ENCODE measurements at regions not wholly inside any gene's neighbourhood (a gene's known extent, or its start where the extent isn't known, plus 50 kb on each side); places are given as distances from the start of the nearest gene placed in this dataset.
"Not testable (repeated sequence)": the region's sequence is repeated elsewhere in the genome, so short reads cannot be mapped to it uniquely, and the experiment has no call there.

DNA sequence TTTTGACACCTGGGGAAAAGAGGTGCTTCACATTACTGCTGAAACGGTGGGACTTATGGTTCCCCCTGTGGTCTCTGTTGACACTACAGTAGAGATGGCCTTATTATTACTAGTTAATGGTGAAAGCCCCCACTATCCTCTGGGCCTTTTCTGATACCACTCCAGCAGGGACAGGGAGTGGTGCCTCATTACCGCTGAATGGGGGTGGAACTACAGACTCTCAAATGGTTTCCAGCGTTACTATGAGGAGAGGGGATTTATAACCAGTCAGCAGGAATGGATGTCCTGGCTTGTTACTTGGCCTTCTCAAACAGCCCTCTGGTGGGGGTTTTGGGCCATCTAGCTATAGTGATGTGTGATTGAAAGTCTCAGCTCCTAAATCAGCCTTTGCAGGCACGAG, 96.7 kb upstream of the DIAPH3 start:
- no peak for DNase-seq (ENCODE audit: low read depth)
- no peak overlapping the region for H3K4me3 ChIP-seq (ENCODE audit: low read length)
- H3K27me3 ChIP-seq (replicated peaks; ENCODE audit: control insufficient read depth, insufficient read depth, low read length), result peaks cover 5% of the 10 kb centered on the region
- H3K9ac ChIP-seq (ENCODE audit: low read length), result no peak overlapping the region
- H3K4me1 ChIP-seq (ENCODE audit: control insufficient read depth, insufficient read depth, low read length), result no peaks in the 10 kb centered on the region
- H3K9me3 ChIP-seq (ENCODE audit: control insufficient read depth, low read length), result peaks cover 13% of the 10 kb centered on the region
- no peaks in the 10 kb centered on the region for H3K36me3 ChIP-seq (ENCODE audit: control insufficient read depth, insufficient read depth, low read length, severe bottlenecking)

DNA sequence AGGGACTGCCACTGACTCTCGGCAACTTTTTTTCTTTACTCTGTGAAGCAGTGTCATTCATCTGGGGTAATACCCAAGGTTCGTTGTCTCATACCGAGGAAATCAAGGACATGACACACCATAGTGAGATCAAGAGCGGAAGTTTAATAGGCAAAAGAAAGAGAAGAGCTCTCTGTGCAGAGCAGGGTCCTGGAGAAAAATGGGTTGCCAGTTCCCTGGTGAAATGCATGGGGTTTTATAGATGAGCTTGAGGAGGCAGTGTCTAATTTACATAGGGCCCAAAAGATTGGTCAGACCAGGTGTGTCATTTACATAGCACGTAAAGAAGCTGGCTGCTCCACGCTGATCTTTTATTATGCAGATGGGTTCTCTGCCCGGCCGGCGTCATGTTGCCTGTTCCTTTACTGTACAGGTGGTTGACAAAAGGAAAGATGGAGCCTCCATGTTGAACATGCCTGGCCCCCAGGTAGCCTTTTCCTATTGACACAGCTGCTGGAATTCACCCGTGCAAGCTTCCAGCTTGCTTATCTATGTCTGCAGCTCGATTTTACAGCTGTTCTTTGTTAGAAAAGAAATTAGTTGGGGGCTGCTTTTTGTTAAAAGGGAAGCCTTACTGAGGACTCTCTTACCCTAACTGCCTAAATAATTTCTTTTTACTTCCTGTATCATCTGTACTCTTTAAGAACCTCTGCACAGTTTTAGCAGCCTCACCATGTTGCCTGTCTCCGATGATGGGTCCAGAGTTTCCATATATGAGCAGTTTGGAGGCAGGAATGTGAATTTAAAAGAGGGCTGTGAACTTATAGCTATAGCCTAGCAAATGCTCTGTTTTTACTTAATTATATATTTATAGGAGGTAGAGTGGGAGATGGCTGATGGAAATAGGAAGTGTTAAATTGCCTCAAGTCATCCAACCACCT, 98.0 kb upstream of the DIAPH3 start:
- no peak overlapping the region for H3K4me3 ChIP-seq (ENCODE audit: low read length)
- H3K36me3 ChIP-seq (ENCODE audit: control insufficient read depth, insufficient read depth, low read length, severe bottlenecking), result no peaks in the 10 kb centered on the region
- H3K9ac ChIP-seq (ENCODE audit: low read length), result no peak overlapping the region
- peaks cover 5% of the 10 kb centered on the region for H3K27me3 ChIP-seq (replicated peaks; ENCODE audit: control insufficient read depth, insufficient read depth, low read length)
- no peaks in the 10 kb centered on the region for H3K4me1 ChIP-seq (ENCODE audit: control insufficient read depth, insufficient read depth, low read length)
- peaks cover 13% of the 10 kb centered on the region for H3K9me3 ChIP-seq (ENCODE audit: control insufficient read depth, low read length)
- no peak for DNase-seq (ENCODE audit: low read depth)

DNA sequence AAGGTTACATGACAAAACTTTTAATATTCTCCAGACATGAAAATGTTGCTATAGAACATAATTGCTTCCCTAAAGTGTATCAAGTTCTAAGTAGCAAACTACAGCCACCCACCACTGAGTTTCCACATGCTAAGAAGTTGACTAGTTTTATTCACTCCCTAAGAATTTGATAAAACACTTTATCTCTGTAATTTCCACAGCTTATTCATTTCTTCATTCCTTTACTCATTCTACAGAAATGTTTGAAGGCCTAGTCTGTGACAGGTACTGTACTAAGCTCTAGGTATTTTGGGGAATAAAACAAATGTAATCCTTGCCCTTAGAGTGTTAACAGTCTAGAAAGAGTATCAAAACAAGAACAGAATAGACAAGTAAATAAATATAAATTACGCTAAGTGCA, 101.8 kb upstream of the DIAPH3 start:
- H3K4me3 ChIP-seq (ENCODE audit: low read length), result no peak overlapping the region
- peaks cover 6% of the 10 kb centered on the region for H3K9me3 ChIP-seq (ENCODE audit: control insufficient read depth, low read length)

DNA sequence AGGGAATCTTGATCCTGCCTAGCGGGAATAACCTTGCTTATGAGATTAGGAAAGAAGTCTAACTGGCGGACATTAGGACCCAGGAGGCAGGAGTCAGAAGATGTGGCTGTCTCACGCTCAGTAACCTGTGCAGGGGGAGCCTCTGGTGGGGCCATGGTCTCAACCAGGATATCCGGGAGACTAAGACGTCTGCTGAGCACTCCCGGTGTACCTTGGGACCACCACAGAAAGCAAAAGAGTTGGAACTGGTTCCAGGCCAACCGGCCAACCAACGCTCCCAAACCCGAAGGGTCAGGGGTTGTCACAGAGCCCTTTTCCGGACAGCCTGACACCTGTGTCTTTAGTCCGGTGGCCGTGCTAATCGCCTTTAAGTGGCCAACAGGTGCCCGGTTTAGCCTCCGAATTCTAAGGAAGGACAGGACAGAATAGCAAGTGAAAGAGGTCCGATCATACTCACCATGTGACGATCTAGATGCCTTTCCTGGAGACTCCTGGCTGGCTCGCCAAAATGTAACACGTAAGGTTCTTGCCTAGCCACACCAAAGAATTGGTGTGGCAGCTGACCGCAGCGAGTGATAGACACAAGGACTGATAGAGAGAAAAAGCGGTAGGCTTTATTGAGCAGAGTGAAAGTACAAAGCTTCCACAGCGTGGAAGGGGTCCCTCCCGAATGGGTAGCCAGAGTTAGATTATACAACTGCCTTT, 103.9 kb upstream of the DIAPH3 start:
- peaks cover 27% of the 10 kb centered on the region for H3K27me3 ChIP-seq (replicated peaks; ENCODE audit: control insufficient read depth, insufficient read depth, low read length)
- H3K4me1 ChIP-seq (ENCODE audit: control insufficient read depth, insufficient read depth, low read length), result no peaks in the 10 kb centered on the region
- no peaks in the 10 kb centered on the region for H3K36me3 ChIP-seq (ENCODE audit: control insufficient read depth, insufficient read depth, low read length, severe bottlenecking)
- peaks cover 6% of the 10 kb centered on the region for H3K9me3 ChIP-seq (ENCODE audit: control insufficient read depth, low read length)
- no peak for DNase-seq (ENCODE audit: low read depth)
- no peak overlapping the region for H3K9ac ChIP-seq (ENCODE audit: low read length)
- H3K4me3 ChIP-seq (ENCODE audit: low read length), result peak overlapping the region; percentile 80

More for the DNA sequence above, 101.8 kb upstream of the DIAPH3 start:
- no peak for DNase-seq (ENCODE audit: low read depth)
- Histone ChIP-seq H3K27me3 (replicated peaks; ENCODE audit: control insufficient read depth, insufficient read depth, low read length) (peaks cover 22% of the 10 kb centered on the region), H3K4me1 (ENCODE audit: control insufficient read depth, insufficient read depth, low read length) (no peaks in the 10 kb centered on the region), H3K9ac (ENCODE audit: low read length) (no peak overlapping the region), H3K36me3 (ENCODE audit: control insufficient read depth, insufficient read depth, low read length, severe bottlenecking) (no peaks in the 10 kb centered on the region)

DNA sequence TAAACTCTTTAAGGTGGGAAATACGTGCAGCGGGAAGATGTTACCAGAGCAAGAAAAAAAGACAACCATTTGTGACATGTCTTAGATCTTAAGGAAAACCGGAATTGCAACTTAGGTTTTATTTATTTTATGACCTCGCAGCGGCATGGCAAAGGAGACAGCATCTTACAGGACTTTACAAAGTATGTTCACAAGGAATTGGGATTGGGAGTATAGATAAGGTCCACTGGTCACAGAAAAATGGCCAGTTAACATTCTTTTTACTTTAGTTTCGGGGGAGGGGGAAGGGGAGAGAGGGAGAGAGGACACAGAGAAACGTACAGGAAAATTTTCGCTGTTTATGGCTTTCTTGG, 104.5 kb upstream of the DIAPH3 start:
- H3K9ac ChIP-seq (ENCODE audit: low read length), result no peak overlapping the region
- H3K27me3 ChIP-seq (replicated peaks; ENCODE audit: control insufficient read depth, insufficient read depth, low read length), result peaks cover 27% of the 10 kb centered on the region
- H3K4me1 ChIP-seq (ENCODE audit: control insufficient read depth, insufficient read depth, low read length), result no peaks in the 10 kb centered on the region
- no peaks in the 10 kb centered on the region for H3K36me3 ChIP-seq (ENCODE audit: control insufficient read depth, insufficient read depth, low read length, severe bottlenecking)
- peak overlapping the region; percentile 80 for H3K4me3 ChIP-seq (ENCODE audit: low read length)
- no peak for DNase-seq (ENCODE audit: low read depth)
- peaks cover 2% of the 10 kb centered on the region for H3K9me3 ChIP-seq (ENCODE audit: control insufficient read depth, low read length)

DNA sequence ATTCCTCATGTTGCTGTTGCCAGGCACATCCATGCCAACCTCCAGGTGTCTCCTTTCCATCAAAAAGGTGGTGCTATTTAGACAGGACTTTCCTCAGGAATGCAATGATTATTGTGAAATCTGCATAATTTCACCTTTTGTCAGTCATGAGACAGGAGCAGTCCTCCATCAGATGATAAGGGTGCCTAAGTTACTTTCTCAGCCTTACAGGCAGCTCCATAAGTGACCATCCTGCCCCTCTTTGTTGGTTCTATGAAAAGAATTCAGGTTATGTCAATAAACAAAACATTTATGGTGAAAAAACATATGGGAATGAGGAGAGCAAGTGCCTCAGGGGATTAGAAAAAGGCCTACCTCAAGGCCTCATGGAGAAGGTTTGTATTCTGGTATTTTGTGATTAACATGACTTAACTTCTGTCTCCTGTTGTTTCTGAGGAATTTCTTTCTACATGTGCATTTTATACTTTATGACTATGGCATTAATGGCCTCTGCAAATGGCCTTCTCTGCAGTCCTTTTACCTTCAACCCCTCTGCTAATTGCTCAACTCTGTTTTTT, 110.3 kb upstream of the DIAPH3 start:
- Histone ChIP-seq H3K9me3 (ENCODE audit: control insufficient read depth, low read length) (no peaks in the 10 kb centered on the region), H3K27me3 (replicated peaks; ENCODE audit: control insufficient read depth, insufficient read depth, low read length) (peaks cover 36% of the 10 kb centered on the region), H3K4me3 (ENCODE audit: low read length) (no peak overlapping the region), H3K9ac (ENCODE audit: low read length) (no peak overlapping the region), H3K4me1 (ENCODE audit: control insufficient read depth, insufficient read depth, low read length) (no peaks in the 10 kb centered on the region), H3K36me3 (ENCODE audit: control insufficient read depth, insufficient read depth, low read length, severe bottlenecking) (no peaks in the 10 kb centered on the region)
- no peak for DNase-seq (ENCODE audit: low read depth)

DNA sequence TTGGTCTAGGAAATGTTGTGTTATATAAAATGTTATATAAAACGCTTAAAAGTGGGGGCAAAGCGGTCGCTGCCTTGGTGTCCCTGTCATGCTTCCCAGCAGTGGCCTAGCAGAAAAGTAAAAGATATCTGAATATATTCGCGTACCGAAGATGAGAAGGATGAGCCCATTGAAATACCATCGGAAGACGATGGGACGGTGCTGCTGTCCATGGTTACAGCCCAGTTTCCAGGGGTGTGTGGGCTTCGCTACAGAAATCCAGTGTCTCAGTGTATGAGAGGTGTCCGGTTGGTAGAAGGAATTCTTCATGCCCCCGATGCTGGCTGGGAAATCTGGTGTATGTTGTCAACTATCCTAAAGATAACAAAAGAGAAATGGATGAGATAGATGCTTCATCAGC, 110.9 kb upstream of the DIAPH3 start:
- DNase-seq (ENCODE audit: low read depth), result no peak
- Histone ChIP-seq H3K9ac (ENCODE audit: low read length) (no peak overlapping the region), H3K36me3 (ENCODE audit: control insufficient read depth, insufficient read depth, low read length, severe bottlenecking) (no peaks in the 10 kb centered on the region), H3K4me1 (ENCODE audit: control insufficient read depth, insufficient read depth, low read length) (no peaks in the 10 kb centered on the region), H3K27me3 (replicated peaks; ENCODE audit: control insufficient read depth, insufficient read depth, low read length) (peaks cover 34% of the 10 kb centered on the region), H3K4me3 (ENCODE audit: low read length) (no peak overlapping the region), H3K9me3 (ENCODE audit: control insufficient read depth, low read length) (no peaks in the 10 kb centered on the region)

DNA sequence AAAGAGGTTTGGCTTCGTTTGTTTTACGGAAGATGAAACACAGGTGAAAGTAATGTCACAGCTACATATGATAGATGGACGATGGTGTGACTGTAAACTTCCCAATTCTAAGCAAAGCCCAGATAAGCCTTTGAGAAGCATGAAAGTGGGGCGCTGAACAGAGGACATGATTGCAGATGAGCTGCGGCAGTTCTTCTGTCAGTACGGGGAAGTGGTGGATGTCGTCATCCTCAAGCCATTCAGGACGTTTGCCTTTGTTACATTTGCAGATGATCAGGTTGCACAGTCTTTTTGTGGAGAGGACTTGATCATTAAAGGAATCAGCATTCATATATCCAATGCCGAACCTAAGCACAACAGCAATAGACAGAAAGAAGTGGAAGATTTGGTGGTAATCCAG, 111.5 kb upstream of the DIAPH3 start:
- no peak overlapping the region for H3K4me3 ChIP-seq (ENCODE audit: low read length)
- DNase-seq (ENCODE audit: low read depth), result no peak
- no peaks in the 10 kb centered on the region for H3K4me1 ChIP-seq (ENCODE audit: control insufficient read depth, insufficient read depth, low read length)
- no peaks in the 10 kb centered on the region for H3K36me3 ChIP-seq (ENCODE audit: control insufficient read depth, insufficient read depth, low read length, severe bottlenecking)
- H3K9me3 ChIP-seq (ENCODE audit: control insufficient read depth, low read length), result no peaks in the 10 kb centered on the region
- no peak overlapping the region for H3K9ac ChIP-seq (ENCODE audit: low read length)
- H3K27me3 ChIP-seq (replicated peaks; ENCODE audit: control insufficient read depth, insufficient read depth, low read length), result peaks cover 34% of the 10 kb centered on the region

DNA sequence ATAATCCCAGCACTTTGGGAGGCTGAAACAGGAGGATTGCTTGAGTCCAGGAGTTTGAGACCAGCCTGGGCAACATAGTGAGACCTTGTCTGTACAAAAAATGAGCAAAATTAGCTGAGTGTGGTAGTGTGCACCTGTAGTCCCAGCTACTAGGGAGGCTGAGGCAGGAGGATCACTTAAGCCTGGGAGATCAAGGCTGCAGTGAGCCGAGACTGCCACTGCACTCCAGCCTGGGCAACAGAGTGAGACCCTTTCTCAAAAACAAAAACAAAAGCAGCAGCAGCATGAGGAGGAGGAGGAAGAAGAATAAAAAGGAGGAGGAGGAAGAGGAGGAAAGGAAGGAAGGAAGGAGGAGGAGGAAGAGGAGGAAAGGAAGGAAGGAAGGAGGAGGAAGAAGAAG, 116.5 kb upstream of the TDRD3 start:
- peaks cover 39% of the 10 kb centered on the region for H3K27me3 ChIP-seq (replicated peaks; ENCODE audit: control insufficient read depth, insufficient read depth, low read length)
- H3K9ac ChIP-seq (ENCODE audit: low read length); H3K9me3 ChIP-seq (ENCODE audit: control insufficient read depth, low read length); H3K4me1 ChIP-seq (ENCODE audit: control insufficient read depth, insufficient read depth, low read length); DNase-seq (ENCODE audit: low read depth); H3K36me3 ChIP-seq (ENCODE audit: control insufficient read depth, insufficient read depth, low read length, severe bottlenecking); H3K4me3 ChIP-seq (ENCODE audit: low read length): not testable (repeated sequence)

DNA sequence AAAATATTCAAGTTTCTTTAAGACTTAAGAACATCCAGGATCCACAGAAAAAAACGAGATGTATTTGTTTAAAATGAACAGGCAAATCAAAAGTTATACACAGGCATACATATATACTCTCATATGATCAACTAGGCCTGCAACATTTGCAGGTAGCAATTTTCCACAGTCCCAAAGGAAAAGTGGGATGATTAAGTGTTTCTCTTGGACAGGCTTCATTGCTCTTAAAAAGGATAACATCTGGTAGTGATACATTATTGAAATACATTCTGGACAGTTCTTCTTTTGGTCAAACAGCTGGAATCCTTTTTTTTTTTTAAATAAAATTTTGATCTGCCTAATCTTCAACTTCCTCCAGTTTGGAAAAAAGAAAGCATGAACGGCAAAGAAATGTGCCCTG, 114.8 kb upstream of the TDRD3 start:
- Histone ChIP-seq H3K4me1 (ENCODE audit: control insufficient read depth, insufficient read depth, low read length) (no peaks in the 10 kb centered on the region), H3K36me3 (ENCODE audit: control insufficient read depth, insufficient read depth, low read length, severe bottlenecking) (no peaks in the 10 kb centered on the region), H3K27me3 (replicated peaks; ENCODE audit: control insufficient read depth, insufficient read depth, low read length) (peaks cover 38% of the 10 kb centered on the region), H3K9ac (ENCODE audit: low read length) (no peak overlapping the region), H3K4me3 (ENCODE audit: low read length) (no peak overlapping the region), H3K9me3 (ENCODE audit: control insufficient read depth, low read length) (no peaks in the 10 kb centered on the region)
- no peak for DNase-seq (ENCODE audit: low read depth)

DNA sequence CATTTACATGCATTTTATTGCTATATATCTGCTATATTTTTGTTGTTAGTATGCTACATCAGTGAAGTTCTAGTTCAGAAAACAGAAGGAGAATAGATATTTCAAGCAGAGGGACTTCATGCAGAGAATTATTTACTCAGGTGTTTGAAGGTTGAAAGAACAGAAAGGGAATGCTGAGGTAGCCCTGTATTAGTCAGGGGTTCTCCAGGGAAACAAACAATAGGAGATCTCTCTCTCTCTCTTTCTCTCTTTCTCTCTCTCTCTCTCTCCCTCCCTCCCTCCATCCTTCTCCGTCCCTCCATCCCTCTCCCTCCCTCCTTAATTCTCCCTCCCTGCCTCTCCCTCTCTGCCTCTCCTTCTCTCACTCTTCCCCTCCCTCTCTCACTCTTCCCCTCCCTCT, 114.3 kb upstream of the TDRD3 start:
- peaks cover 38% of the 10 kb centered on the region for H3K27me3 ChIP-seq (replicated peaks; ENCODE audit: control insufficient read depth, insufficient read depth, low read length)

More for the DNA sequence above, 114.3 kb upstream of the TDRD3 start:
- H3K4me3 ChIP-seq (ENCODE audit: low read length), result no peak overlapping the region
- H3K9me3 ChIP-seq (ENCODE audit: control insufficient read depth, low read length), result no peaks in the 10 kb centered on the region
- H3K9ac ChIP-seq (ENCODE audit: low read length), result no peak overlapping the region
- no peak for DNase-seq (ENCODE audit: low read depth)
- H3K4me1 ChIP-seq (ENCODE audit: control insufficient read depth, insufficient read depth, low read length), result no peaks in the 10 kb centered on the region
- no peaks in the 10 kb centered on the region for H3K36me3 ChIP-seq (ENCODE audit: control insufficient read depth, insufficient read depth, low read length, severe bottlenecking)

All from adipocyte (in vitro differentiated cells).